IMR-90 (cell line): ENCODE measurements at regions not wholly inside any gene's neighbourhood (a gene's known extent, or its start where the extent isn't known, plus 50 kb on each side); places are given as distances from the start of the nearest gene placed in this dataset.

Source experiments
- ATAC-seq: fragments of 200-7000 bp; cut with Tn5 transposase; 2 replicates; pipeline ENCODE4 v1.9.1; 2020; ENCODE audit warnings: low read depth, mild to moderate bottlenecking, moderate library complexity
- BruUV-seq: library from RNA; stranded (reverse); fragments of 400-500 nt; replicated peaks from 2 replicates; lab custom pipeline; 2021; lab: Mats Ljungman, UMichigan
- CTCF ChIA-PET: fragments of 300-600 bp; formaldehyde crosslinking; extraction: SDS; loops from one replicate; lab custom pipeline; 2021; ENCODE audit warnings: antibody characterized with exemption; lab: Yijun Ruan, JAX
- POLR2A ChIA-PET: fragments of 300-600 bp; sonication (Branson Sonifier 250); formaldehyde crosslinking; loops from one replicate; lab custom pipeline; 2022; ENCODE audit warnings: antibody characterized with exemption; ENCODE audit not compliant: unreplicated experiment; lab: Charles Lee
- DNase-seq: peaks from one replicate; pipeline ENCODE4 v3.0.0; 2013
- H2AFZ ChIP-seq: replicated peaks from 2 replicates; pipeline ENCODE3; 2013; ENCODE audit warnings: low read length, mild to moderate bottlenecking; ENCODE audit not compliant: poor library complexity
- H2AK5ac ChIP-seq: 2 replicates; pipeline ENCODE4 v1.6.1; 2013; ENCODE audit warnings: low read depth, low read length, inconsistent platforms
- H2AK9ac ChIP-seq: replicated peaks from 2 replicates; pipeline ENCODE3; 2013; ENCODE audit warnings: mild to moderate bottlenecking, low read depth, low read length, moderate library complexity; ENCODE audit not compliant: poor library complexity
- H2BK120ac ChIP-seq: 2 replicates; pipeline ENCODE4 v1.6.1; 2013; ENCODE audit warnings: low read depth, low read length, inconsistent platforms
- H2BK15ac ChIP-seq: 3 replicates; pipeline ENCODE4 v1.6.1; 2013; ENCODE audit warnings: low read depth, low read length, inconsistent platforms
- H2BK20ac ChIP-seq: 2 replicates; pipeline ENCODE4 v1.6.1; 2013; ENCODE audit warnings: low read depth, mild to moderate bottlenecking, inconsistent platforms, low read length, moderate library complexity
- H2BK5ac ChIP-seq: 2 replicates; pipeline ENCODE4 v1.6.1; 2013; ENCODE audit warnings: mild to moderate bottlenecking, low read depth, low read length, inconsistent platforms; ENCODE audit not compliant: poor library complexity, severe bottlenecking
- H3K14ac ChIP-seq: replicated peaks from 2 replicates; pipeline ENCODE4 v1.6.1; 2013; ENCODE audit warnings: low read depth, low read length, inconsistent platforms
- H3K18ac ChIP-seq: 2 replicates; pipeline ENCODE4 v1.6.1; 2013; ENCODE audit warnings: low read depth, low read length, control low read depth
- H3K23ac ChIP-seq: 2 replicates; pipeline ENCODE4 v1.6.1; 2013; ENCODE audit warnings: low read depth, low read length, inconsistent platforms
- H3K27ac ChIP-seq: 2 replicates; pipeline ENCODE4 v1.5.1; 2013; ENCODE audit warnings: mild to moderate bottlenecking, control low read depth, low read length; ENCODE audit not compliant: insufficient read depth
- H3K27me3 ChIP-seq: 2 replicates; pipeline ENCODE4 v1.6.1; 2013; ENCODE audit warnings: low read length; ENCODE audit not compliant: control insufficient read depth, insufficient read depth
- H3K36me3 ChIP-seq: 2 replicates; pipeline ENCODE4 v1.6.1; 2013; ENCODE audit warnings: low read length, mixed read lengths; ENCODE audit not compliant: control insufficient read depth, insufficient read depth
- H3K4ac ChIP-seq: 2 replicates; pipeline ENCODE4 v1.6.1; 2013; ENCODE audit warnings: low read depth, low read length, inconsistent platforms
- H3K4me1 ChIP-seq: 2 replicates; pipeline ENCODE4 v1.6.1; 2013; ENCODE audit warnings: low read length, mixed read lengths; ENCODE audit not compliant: control insufficient read depth, insufficient read depth
- H3K4me2 ChIP-seq: 2 replicates; pipeline ENCODE4 v1.6.1; 2013; ENCODE audit warnings: low read depth, mild to moderate bottlenecking, control low read depth, low read length, moderate library complexity
- H3K4me3 ChIP-seq: 2 replicates; pipeline ENCODE4 v1.5.1; 2013; ENCODE audit warnings: low read depth, mild to moderate bottlenecking, control low read depth, low read length, moderate library complexity; ENCODE audit not compliant: insufficient read depth
- H3K56ac ChIP-seq: 2 replicates; pipeline ENCODE4 v1.6.1; 2013; ENCODE audit warnings: low read length, inconsistent platforms; ENCODE audit not compliant: insufficient read depth; ENCODE audit errors: extremely low read depth
- H3K79me1 ChIP-seq, 2 experiments: 2 replicates each; pipeline ENCODE4 v1.6.1; 2013; ENCODE audit warnings: low read length in 2 of 2, inconsistent platforms in 1 of 2, low read depth in 1 of 2
- H3K9ac ChIP-seq: 2 replicates; pipeline ENCODE4 v1.6.1; 2013; ENCODE audit warnings: low read depth, low read length, control low read depth
- H3K9me1 ChIP-seq: 2 replicates; pipeline ENCODE4 v1.6.1; 2013; ENCODE audit warnings: low read length, inconsistent platforms; ENCODE audit not compliant: insufficient read depth
- H3K9me3 ChIP-seq: 2 replicates; pipeline ENCODE4 v1.6.1; 2013; ENCODE audit warnings: low read length; ENCODE audit not compliant: control insufficient read depth, insufficient read depth
- H4K20me1 ChIP-seq: 2 replicates; pipeline ENCODE4 v1.6.1; 2013; ENCODE audit warnings: low read length, inconsistent platforms; ENCODE audit not compliant: insufficient read depth
- H4K5ac ChIP-seq: 2 replicates; pipeline ENCODE4 v1.6.1; 2013; ENCODE audit warnings: mild to moderate bottlenecking, low read depth, low read length, control low read depth
- H4K8ac ChIP-seq, 2 experiments: 2 replicates each; pipeline ENCODE4 v1.6.1; 2013; ENCODE audit warnings: low read depth in 2 of 2, low read length in 2 of 2, control low read depth in 1 of 2, inconsistent platforms in 1 of 2
- H4K91ac ChIP-seq: 2 replicates; pipeline ENCODE4 v1.6.1; 2013; ENCODE audit warnings: low read depth, low read length, inconsistent platforms; ENCODE audit not compliant: insufficient read depth
- MXI1 ChIP-seq: IDR thresholded peaks from 2 replicates; pipeline ENCODE4 v1.6.1; 2012; ENCODE audit warnings: low read depth, mild to moderate bottlenecking, low read length, moderate library complexity, borderline replicate concordance
- RAD21 ChIP-seq: IDR thresholded peaks from 2 replicates; pipeline ENCODE4 v1.6.1; 2012; ENCODE audit warnings: low read length, improper control_type of control experiment
- RCOR1 ChIP-seq: IDR thresholded peaks from 2 replicates; pipeline ENCODE4 v1.6.1; 2012; ENCODE audit warnings: mild to moderate bottlenecking, low read length, improper control_type of control experiment; ENCODE audit not compliant: insufficient replicate concordance
- RFX5 ChIP-seq: IDR thresholded peaks from 2 replicates; pipeline ENCODE4 v1.8.0; 2012; ENCODE audit warnings: low read depth, mild to moderate bottlenecking, low read length, moderate library complexity
- SMC3 ChIP-seq: fragments of 150-350 bp; IDR thresholded peaks from 2 replicates; pipeline ENCODE4 v1.6.1; 2016; ENCODE audit warnings: low read depth, mild to moderate bottlenecking, antibody characterized with exemption, low read length, moderate library complexity
- USF2 ChIP-seq: fragments of 150-350 bp; IDR thresholded peaks from 2 replicates; pipeline ENCODE4 v1.6.1; 2017; ENCODE audit warnings: mild to moderate bottlenecking, antibody characterized with exemption, low read length, low read depth
- WGBS, 2 experiments: methylation state at CpG; one replicate each; pipeline versions ENCODE4 v1.1.5 to v1.1.7; 2013; ENCODE audit warnings: missing lambda C conversion rate in 2 of 2; ENCODE audit not compliant: insufficient read length in 1 of 2; ENCODE audit errors: extremely low coverage in 2 of 2; 5-methylcytosine and 5-hydroxymethylcytosine counted together
- dilution Hi-C: fragments of 300-500 bp; cut with HindIII; formaldehyde crosslinking; loops from one replicate; pipeline ENCODE4 v1.14.3; 2018; ENCODE audit warnings: low sequenced_read_pairs; ENCODE audit not compliant: unreplicated experiment
- in situ Hi-C: fragments of 300-500 bp; cut with MboI; formaldehyde crosslinking; loops from 3 replicates; pipeline ENCODE4 v1.14.3; 2019; ENCODE audit warnings: low sequenced_read_pairs, inconsistent platforms, mixed read lengths
- intact Hi-C: fragments of 100-400 bp; cut with micrococcal nuclease; formaldehyde crosslinking; loops from 2 replicates; pipeline ENCODE4 v1.10.0; 2022

GRCh38 chr18:34121200-34121721 is 103.5 kb downstream of the NOL4 start:
- H2AK5ac ChIP-seq, result no peak overlapping the region
- H2AK9ac ChIP-seq, result no peak overlapping the region
- no peak overlapping the region for H2BK5ac ChIP-seq
- no peak overlapping the region for H2BK15ac ChIP-seq
- ChIA-PET CTCF (no interaction called here), POLR2A (no interaction called here)
- H3K4ac ChIP-seq, result no peak overlapping the region
- TF ChIP-seq SMC3, result no peak
- no peak for TF ChIP-seq RFX5
- TF ChIP-seq RAD21, result no peak
- no peak for TF ChIP-seq RCOR1
- TF ChIP-seq USF2, result no peak
- TF ChIP-seq MXI1, result no peak
- BruUV-seq, result no TSS peak
- H4K91ac ChIP-seq, result no peak overlapping the region
- ATAC-seq (no peak), DNase-seq (no peak)
- no peak overlapping the region for H3K14ac ChIP-seq
- H2BK120ac ChIP-seq, result no peak overlapping the region
- no peak overlapping the region for H3K4me3 ChIP-seq
- intact Hi-C loops (loop anchor here (5.0 kb wide), 2 partner anchors 526 to 541 kb away; no protein-coding TSS in a partner anchor), in situ Hi-C loops (loop anchor here (10.0 to 25.0 kb wide), 2 partner anchors 204 to 666 kb away; no protein-coding TSS in a partner anchor), dilution Hi-C loops (no loop called here)
- H4K5ac ChIP-seq, result no peak overlapping the region
- H3K23ac ChIP-seq, result no peak overlapping the region
- H2BK20ac ChIP-seq, result no peak overlapping the region
- H3K4me2 ChIP-seq, result no peak overlapping the region
- no peaks in the 10 kb centered on the region for H3K79me1 ChIP-seq
- H3K9me3 ChIP-seq, result no peaks in the 10 kb centered on the region
- H3K36me3 ChIP-seq, result no peaks in the 10 kb centered on the region
- H3K4me1 ChIP-seq, result no peaks in the 10 kb centered on the region
- H2AFZ ChIP-seq, result no peak overlapping the region
- no peaks in the 10 kb centered on the region for H4K20me1 ChIP-seq
- WGBS, 2 experiments, result 67% methylated on average over 2 of the region's 4 CpGs; no CpG with 5 or more reads in 1 of the 2 experiments
- H3K27ac ChIP-seq, result no peak overlapping the region
- H3K9ac ChIP-seq, result no peak overlapping the region
- no peaks in the 10 kb centered on the region for H3K27me3 ChIP-seq
- H3K56ac ChIP-seq, result no peak overlapping the region
- no peak overlapping the region for H4K8ac ChIP-seq
- no peaks in the 10 kb centered on the region for H3K9me1 ChIP-seq
- no peak overlapping the region for H3K18ac ChIP-seq
